HPDE6-E6E7 (cell line): ENCODE measurements at regions not wholly inside any gene's neighbourhood (a gene's known extent, or its start where the extent isn't known, plus 50 kb on each side); places are given as distances from the start of the nearest gene placed in this dataset.
A peak's percentile ranks its signal among the peaks of the same experiment; 100 is the strongest.

Experiments used
- DNase-seq: peaks from one replicate; pipeline ENCODE4 v3.0.0; 2011; ENCODE audit warnings: missing footprints; ENCODE audit errors: extremely low spot score

- DNase-seq, result no peak
Observed at GRCh38 chr2:144849612-144850011, 329.7 kb upstream of the ZEB2 start.

GRCh38 chr2:144848423-144848822, 328.5 kb upstream of the ZEB2 start:
- DNase-seq, result no peak

- DNase-seq, result no peak
Observed at GRCh38 chr2:144847347-144848080, 327.6 kb upstream of the ZEB2 start.

DNA sequence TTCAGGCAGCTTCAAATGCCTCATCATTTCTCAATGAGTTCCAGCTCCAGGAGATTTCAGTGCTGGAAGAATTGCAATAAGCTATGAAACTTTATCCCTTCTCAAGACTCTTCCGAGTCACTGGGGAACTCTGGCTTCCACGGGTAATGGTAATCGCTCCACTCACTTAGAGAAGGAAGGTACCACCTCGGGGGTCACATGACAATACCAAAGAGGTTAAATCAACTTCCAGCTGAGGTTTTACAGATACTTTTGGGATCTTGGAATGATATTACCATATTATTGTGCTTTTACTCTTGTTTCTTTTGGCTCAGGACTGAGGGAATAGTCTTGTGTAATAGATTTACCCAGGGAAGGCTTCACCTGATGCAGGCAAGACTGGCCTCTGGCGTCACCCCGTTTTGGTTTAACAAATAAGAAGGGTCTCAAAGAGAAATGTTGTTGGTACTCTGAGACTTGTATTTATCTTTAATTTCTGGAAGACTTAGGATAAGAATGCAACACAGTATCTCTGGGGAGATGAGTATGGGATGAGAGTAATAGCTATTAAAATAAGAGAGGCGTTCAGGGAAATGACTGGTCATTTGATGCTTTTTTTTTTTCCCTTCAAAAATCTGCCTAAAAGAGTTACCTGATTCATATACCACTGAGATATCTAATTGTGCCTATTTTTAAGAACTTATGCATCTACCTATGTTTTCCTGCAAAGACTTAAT, 316.9 kb upstream of the ZEB2 start:
- no peak for DNase-seq

GRCh38 chr2:144835634-144836350, 315.9 kb upstream of the ZEB2 start:
- no peak for DNase-seq

GRCh38 chr2:144834998-144835633, 315.2 kb upstream of the ZEB2 start:
- no peak for DNase-seq

GRCh38 chr2:144834363-144834762, 314.4 kb upstream of the ZEB2 start:
- no peak for DNase-seq

GRCh38 chr2:144833075-144833637, 313.2 kb upstream of the ZEB2 start:
- DNase-seq, result no peak

DNA sequence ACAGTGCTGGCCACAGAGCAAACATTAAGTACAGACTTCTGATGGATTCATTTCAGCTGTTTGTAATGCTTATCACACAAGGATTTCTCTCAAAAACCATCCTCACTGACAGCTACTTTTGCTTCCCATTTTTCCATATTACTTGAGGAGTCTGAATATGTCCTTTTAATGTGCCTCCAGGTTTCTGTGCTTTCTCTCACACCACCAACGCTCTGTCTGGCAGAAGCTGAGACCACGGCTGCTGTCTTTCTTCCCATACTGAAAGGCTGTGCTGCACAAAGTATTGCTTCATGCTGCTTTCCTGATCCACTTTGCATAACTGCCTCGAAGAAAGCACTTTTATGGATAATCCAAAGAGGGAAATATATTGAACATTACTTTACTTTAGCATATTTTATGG, 312.1 kb upstream of the ZEB2 start:
- no peak for DNase-seq

DNA sequence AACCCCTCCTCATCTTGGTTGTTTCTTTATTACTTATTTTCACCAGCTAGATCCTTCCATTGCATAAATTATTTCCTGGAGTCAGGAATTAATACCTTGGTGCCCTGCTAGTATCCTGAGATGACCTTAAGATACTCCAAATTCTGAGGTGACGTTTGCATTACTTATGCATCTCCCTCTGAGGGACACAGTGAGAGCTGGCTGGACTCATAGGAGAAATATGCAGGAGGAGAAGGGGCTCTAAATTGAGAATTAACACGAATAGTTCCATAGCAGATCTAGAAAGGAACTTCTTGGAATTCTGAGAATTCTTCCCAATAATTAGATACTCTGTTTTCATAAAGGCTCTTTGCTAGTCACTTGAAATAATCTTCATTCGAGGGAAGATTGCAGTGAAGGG, 310.6 kb upstream of the ZEB2 start:
- DNase-seq, result no peak

DNA sequence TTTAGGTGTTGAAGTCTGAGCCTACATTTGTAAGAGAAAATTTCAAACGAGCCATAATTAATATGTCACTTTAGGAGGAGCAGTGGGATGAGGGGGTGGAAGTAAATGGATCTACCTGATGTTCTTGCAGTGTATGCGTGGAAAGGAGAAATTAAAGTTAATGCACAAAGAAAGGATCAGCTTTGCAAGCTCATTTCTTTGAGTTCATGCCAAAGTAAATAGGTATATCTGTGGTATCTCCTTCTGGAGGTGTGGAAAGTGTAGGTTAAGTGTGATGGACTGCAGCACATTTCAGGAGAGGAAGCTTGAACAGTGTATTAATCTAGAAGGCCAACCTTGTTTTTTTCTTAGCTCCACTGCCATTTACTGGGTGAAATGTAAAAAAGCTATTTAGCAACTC, 307.5 kb upstream of the ZEB2 start:
- no peak for DNase-seq

DNA sequence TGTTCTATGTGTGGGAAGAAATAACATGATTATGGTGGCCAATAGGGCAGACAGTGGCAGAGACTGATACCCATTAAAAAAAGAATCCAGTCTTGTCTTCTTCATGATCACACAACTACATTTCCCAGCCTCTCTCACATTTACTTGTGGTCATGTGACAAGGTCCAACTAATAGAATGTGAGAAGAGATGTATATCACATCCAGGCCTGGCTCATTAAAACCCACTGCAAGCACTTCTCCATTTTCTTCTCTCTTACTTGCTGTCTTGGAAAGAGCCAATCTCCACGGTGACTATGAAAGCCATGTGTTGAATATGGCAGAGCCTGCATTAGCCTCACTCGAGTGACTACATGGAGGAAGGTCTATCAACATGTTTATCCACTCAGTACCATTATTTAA, 306.2 kb upstream of the ZEB2 start:
- no peak for DNase-seq

DNA sequence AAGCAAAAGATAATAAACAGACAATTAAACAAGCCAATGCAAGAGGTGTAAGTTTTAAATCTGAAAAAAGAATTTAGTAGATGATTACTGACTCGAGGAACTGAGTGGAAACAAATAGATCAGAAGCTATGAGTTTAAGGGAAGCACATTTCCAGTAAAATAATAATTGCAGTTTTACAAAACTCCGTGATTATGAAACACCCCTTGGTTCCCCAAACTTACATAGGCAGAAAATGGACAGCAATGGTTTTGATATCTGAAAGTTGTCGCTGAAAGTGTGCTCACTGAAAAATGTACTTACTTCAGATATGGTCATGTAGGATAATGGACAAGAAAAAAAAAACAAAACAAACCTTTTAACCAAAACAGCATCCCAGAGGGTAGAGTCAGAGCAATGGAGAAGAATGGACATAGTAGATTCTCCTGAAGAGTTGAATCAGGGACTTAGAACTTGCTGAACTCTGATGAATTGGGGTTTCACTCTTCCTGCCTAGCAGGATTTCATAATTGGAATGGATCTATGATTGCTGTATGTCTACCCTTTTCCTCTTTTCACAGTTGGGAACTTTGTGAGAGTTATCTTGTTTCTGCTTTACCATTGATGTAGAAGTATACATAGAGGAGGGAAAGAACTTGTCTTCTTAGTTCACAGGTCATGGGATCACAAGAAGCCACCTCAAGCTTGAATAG, 305.6 kb upstream of the ZEB2 start:
- DNase-seq, result no peak

DNA sequence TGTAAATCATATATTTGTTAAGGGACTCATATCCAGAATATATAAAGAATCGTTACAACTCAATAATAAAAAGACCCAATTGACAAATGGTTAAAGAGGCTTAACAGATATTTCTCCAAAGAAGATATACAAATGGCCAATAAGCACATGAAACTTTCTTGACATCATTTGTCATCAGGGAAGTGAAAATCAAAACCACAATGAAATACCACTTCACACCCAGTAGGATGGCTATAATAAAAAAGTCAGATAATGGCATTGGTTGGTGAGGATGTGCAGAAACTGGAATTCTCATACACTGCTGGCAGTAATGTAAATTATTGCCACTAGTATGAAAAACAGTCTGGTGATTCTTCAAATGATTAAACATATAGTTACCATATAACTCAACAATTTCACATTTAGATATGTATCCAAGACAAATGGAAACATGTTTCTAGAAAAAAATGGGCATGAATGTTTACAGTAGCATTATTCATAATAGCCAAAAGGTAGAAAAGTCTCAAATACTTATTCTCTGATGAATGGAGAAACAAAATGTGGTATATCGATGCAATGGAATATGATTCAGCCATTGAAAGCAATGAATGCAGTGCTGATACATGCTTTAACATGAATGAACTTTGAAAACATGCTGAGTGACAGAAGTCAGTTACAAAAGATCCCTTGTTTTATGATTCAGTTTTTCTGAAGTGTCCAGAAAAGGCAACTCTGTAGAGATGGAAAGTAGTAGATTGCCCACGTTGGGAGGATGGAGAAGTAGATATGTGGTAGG, 304.6 kb upstream of the ZEB2 start:
- no peak for DNase-seq

GRCh38 chr2:144822966-144823365, 303.0 kb upstream of the ZEB2 start:
- no peak for DNase-seq

DNA sequence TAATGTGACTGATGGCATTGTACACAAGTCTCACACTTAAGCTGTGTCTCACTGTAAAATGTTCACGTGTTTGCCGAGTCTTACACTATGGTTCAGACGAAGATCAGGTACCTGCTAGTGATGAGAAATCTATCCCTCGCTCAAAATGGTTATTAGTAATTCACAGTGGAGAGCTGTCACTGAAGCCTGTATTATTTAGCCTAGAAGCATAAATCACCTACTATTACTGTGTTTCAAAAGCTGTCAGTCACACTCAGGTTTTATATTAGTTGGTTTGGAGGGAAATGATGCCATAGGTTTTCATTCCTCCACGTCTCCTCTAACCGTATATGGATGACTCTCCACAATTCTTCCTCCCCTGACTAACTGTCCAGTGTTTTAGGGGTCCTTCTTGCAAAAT, 292.4 kb upstream of the ZEB2 start:
- DNase-seq, result no peak

DNA sequence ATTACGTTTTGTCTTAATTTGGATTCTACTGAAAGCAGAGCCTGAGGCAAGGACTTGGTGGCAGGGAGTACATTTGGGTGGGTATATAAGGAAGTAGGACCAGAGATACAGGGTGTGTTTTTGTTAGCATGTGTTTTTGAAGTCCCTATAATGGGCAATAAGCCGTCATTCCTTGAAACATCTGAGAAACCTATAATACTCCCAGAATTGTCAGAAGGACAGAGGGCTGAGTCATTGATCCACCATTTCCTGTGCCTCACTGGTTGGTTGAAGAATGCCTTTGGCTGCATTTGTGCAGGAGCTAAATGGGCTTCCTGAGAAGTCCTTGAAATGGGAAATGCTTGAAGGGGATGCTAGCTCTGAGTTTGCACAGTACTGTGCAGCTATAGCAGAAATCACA, 281.8 kb upstream of the ZEB2 start:
- peak; percentile 10 for DNase-seq

DNA sequence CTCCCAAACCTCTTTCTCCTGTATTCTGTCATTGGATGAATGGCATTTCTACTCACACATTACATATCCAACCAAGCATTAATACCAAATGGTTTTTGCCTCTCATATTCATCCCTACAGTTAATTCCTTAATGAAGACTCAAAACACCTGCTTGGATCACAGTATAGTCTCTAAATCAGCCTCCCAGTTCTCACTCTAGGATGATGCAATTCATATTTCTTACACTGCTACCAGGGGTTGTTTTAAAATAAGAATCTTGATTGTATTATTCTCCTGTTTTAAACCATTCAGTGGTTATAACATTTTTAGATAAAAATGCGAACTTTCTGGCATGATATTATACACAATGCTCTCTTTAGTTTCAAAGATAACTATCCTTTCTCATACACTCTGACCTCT, 281.4 kb upstream of the ZEB2 start:
- DNase-seq, result no peak

DNA sequence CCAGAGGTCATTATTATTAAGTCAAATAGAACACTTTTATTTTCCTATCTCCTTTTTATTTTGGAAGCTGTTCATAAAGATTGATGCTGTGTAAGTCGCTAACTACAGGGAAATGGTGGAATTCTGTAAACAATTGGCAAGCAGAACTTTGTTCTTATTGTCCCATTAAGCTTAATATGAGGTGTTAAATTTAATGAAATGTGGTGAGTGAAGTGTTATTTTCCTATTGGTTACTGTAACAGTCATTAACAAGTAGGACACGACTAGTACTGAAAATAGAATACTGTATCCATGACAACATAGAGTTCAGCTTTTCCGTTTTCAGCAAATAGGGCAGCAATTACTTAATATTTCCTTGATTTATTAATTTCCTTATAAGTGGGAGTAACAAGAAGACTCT, 279.1 kb upstream of the ZEB2 start:
- no peak for DNase-seq

- DNase-seq, result no peak
Observed at GRCh38 chr2:144798034-144798433, 278.1 kb upstream of the ZEB2 start.

DNA sequence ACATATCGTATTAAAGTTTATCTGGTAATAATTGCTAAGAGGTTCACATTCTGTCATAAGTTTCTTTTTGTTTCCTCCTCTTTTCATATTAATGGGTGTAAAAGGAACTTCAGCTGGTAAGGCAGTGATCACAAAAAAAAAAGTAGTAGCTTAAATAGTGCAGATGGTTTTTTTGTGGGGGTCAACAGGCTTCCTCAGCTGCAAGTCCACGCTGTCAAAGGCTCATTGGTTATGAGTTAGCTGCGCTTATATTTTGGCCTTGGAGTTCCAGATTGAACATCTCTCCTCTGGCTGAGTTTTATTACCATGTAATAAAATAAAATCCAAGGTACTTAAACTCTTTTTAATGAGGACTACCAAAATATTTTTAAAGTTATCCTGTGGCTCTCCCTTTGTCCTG, 277.0 kb upstream of the ZEB2 start:
- no peak for DNase-seq
